Right ventricle myocardium inferior (tissue), 1 donor: ENCODE measurements at regions not wholly inside any gene's neighbourhood (a gene's known extent, or its start where the extent isn't known, plus 50 kb on each side); places are given as distances from the start of the nearest gene placed in this dataset.
"Not testable (repeated sequence)": the region's sequence is repeated elsewhere in the genome, so short reads cannot be mapped to it uniquely, and the experiment has no call there.

Source experiments
- ATAC-seq: fragments of 200-7000 bp; cut with Tn5 transposase; one replicate; pipeline ENCODE4 v1.9.1; 2020; ENCODE audit warnings: mild to moderate bottlenecking, moderate library complexity
- DNase-seq: peaks from one replicate; pipeline ENCODE4 v3.0.0; 2021; ENCODE audit errors: missing footprints
- intact Hi-C: fragments of 100-400 bp; cut with DNase I; formaldehyde crosslinking; loops from one replicate; pipeline ENCODE4 v1.11.0; 2022
- donor health status: DM: no; HTN: yes; CAD: no; lungs with severe emphysema.

- peak; percentile 61 for DNase-seq
- no peak for ATAC-seq
- intact Hi-C loops = no loop called here
These were observed 295.6 kb downstream of the TBC1D4 start for GRCh38 chr13:75186379-75186778.

DNA sequence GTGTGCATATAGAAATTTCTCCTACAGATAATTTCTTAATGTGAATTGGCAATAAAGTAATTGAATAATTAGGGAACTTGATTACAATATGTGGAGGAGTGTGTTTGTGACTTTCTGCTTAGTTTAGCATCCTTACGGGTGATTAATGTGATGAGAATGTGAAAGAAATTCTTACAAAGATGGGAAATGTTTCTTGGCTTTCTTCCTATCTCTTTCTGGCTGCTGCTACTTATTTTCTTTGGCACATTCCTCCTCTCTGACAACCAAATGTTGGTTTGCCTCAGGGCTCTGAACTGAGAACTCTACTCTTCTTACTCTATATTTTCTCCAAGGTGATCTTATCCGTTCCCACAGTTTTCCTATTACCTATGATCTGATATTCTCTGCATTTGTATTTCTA lies 300.1 kb downstream of the TBC1D4 start:
- ATAC-seq (no peak), DNase-seq (no peak)
- intact Hi-C loops = no loop called here

GRCh38 chr13:75180805-75181455 lies 301.0 kb downstream of the TBC1D4 start:
- intact Hi-C loops = no loop called here

GRCh38 chr13:75178436-75178835 lies 303.5 kb downstream of the TBC1D4 start:
- DNase-seq (no peak), ATAC-seq (no peak)
- intact Hi-C loops = no loop called here

More at GRCh38 chr13:75180805-75181455, 301.0 kb downstream of the TBC1D4 start:
- ATAC-seq = no peak
- no peak for DNase-seq

- DNase-seq = no peak
- intact Hi-C loops = no loop called here
- ATAC-seq = no peak
These were observed 306.4 kb downstream of the TBC1D4 start for GRCh38 chr13:75175575-75175974.

- ATAC-seq, intact Hi-C loops, DNase-seq: not testable (repeated sequence)
These were observed 306.9 kb downstream of the TBC1D4 start for GRCh38 chr13:75175097-75175496.

DNA sequence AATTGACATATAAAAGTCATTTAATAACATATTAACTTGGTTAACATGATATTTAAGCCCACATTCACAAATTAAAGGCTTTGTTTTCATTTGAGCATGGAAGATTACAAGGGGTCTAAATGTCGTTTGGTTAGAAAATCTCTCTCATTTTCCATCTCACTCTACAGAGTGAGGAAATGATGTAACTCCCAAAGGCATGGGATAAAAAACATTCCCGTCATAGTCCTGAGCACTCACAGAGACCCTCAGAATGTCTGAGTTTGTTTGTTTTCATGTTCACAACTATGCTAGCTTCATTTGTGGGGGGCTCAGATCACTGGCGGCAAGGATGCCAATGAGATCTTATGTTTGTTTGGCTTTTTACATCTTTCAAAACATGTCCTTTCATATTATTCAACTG lies 307.5 kb downstream of the TBC1D4 start:
- ATAC-seq (no peak), DNase-seq (no peak)
- intact Hi-C loops = no loop called here

- ATAC-seq = no peak
- DNase-seq = no peak
- intact Hi-C loops = no loop called here
These were observed 308.3 kb downstream of the TBC1D4 start for GRCh38 chr13:75173457-75174356.

- DNase-seq (no peak), ATAC-seq (no peak)
- intact Hi-C loops = no loop called here
These were observed 311.7 kb downstream of the TBC1D4 start for GRCh38 chr13:75170311-75170710.

DNA sequence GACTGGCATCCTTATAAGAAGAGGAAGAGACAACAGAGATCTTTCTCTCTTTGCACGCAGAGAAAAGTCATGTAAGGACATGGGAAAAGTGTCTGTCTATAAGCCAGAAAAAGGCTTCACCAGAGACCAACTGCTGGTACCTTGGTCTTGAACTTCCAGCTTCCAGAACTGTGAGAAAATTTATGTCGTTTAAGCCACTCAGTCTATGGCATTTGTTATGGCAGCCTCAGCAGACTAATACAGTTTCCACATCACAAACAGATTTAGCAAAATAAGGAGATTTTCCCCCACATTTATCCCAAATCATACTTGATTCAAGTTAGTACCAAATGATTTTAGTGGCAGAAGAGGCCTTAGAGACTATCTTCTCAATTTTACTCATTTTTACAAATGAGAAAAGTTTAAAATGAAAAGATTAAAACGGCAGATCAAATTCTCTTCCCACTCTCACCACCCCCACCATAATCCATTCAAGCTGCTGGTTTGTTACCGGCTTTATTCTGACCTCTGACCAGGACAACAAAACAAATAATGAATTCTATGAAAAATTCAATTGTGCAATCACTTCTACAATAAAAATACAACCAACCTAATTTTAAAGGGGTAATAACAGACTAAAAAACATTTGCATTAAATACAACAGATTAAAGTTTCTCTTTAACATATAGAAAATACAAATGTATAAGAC lies 316.3 kb downstream of the TBC1D4 start:
- DNase-seq (no peak), ATAC-seq (no peak)
- intact Hi-C loops = no loop called here

- DNase-seq (no peak), ATAC-seq (no peak)
- intact Hi-C loops = no loop called here
These were observed 320.2 kb downstream of the TBC1D4 start for GRCh38 chr13:75161804-75162203.

DNA sequence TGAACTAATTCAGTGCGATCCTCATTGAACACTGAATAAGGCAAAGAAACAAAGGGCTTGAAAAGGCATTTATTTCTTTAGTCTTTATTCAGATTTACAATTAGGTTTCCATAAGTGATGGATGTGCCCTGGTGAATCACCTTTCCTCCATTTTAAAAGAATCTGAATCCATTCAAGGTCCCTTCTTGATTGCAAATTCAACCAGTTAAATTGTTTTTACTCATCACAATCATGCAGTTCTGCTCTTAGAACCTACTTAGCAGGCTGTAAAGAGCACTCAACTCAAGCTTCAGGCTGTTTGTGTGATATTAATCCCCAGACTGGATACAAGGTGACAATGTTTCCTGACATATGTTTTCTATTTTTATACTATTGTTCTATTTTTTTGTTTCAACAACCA lies 321.0 kb downstream of the TBC1D4 start:
- intact Hi-C loops = no loop called here
- ATAC-seq (no peak), DNase-seq (no peak)

GRCh38 chr13:75154331-75154730 lies 327.6 kb downstream of the TBC1D4 start:
- ATAC-seq (no peak), DNase-seq (no peak)
- intact Hi-C loops = no loop called here

DNA sequence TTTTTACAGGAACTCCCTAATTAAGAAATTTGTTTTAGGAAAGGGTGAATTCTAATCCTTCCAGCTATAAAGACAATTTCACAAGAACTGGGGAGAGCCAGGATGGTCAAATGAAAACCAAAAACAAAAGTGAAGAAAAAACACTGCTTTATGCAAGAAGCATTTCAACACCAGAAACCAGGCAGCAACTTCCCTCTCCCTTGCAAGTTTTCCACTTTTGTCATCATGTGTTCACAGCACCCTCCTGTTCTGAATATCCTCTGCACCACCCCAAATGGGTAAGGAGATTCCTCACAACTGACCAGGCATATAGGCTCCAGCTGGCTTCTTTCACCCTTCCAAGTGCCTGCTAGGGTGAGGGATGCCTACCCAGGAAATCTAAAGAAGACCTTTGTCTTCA lies 328.1 kb downstream of the TBC1D4 start:
- ATAC-seq = peak; percentile 44
- intact Hi-C loops = no loop called here

GRCh38 chr13:75153386-75153785 lies 328.6 kb downstream of the TBC1D4 start:
- ATAC-seq (peak; percentile 46), DNase-seq (no peak)
- intact Hi-C loops = no loop called here

More for the DNA sequence above, 328.1 kb downstream of the TBC1D4 start:
- no peak for DNase-seq

DNA sequence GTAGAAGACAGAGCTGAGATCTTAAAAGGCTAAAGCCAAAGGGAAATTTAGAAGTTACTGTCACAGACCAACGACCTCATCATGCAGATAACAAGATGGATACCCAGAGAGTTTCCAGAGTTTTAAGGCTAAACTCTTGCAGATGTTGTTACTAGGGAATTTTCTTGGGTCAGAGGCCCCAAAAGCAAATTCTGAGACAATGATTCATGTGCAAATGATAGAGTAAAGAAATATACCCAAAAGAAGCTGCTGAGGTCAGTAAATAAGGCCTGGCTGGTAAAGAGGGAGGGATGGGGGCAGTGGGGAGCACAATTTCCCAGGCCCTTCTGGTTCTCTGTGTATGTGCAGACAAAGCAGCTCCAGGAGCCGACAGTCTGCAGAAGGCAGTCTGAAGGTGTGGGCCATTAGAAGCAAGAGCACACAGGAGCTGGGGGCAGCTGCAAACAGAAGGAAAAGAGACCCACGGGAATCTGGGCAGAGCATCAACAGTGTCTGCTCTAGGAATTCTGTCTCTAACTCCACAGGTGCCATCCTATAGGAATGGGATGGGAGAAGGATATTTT lies 330.8 kb downstream of the TBC1D4 start:
- intact Hi-C loops = no loop called here
- no peak for ATAC-seq

GRCh38 chr13:75149776-75150175 lies 332.2 kb downstream of the TBC1D4 start:
- intact Hi-C loops = no loop called here
- no peak for DNase-seq
- ATAC-seq = no peak

More for the DNA sequence above, 330.8 kb downstream of the TBC1D4 start:
- DNase-seq = no peak

DNA sequence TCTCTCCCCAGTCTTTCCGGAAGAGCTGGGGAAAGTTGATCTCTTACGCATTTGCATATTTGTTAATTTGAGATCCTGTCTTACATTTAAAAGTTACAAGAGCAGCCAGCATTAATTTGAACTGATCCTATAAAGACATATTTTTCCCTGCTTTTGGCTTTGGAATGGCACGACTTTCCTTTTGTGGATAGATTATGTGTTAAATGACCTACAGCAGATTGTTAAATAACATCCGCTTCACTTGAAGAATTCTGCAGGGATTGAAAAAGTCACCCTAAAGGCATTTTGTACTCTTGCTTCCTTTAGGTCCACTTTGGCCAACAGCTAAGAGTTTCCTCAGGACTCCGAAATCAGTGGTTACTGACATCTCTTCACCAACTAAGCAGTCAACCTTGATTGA lies 334.0 kb downstream of the TBC1D4 start:
- ATAC-seq = no peak
- intact Hi-C loops = no loop called here
- no peak for DNase-seq

DNA sequence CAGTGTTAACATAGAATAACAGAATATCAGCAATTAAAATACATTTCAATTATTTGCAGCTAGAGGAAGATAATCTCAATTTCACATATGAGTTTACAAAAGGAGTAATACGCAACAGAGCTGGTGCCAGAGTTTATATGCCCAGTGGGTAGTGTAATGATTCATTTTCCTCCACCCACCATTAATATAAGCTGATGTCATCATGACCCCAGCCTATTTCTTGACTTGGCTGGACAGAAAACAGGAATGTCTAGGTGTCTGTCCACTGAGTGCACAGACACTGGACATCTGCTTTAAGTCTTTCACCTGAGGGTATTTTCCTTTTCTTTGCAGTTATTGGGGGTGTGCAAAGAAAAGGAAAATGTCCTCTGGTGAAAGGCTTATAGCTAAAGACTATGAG lies 335.5 kb downstream of the TBC1D4 start:
- ATAC-seq = no peak
- intact Hi-C loops = no loop called here
- DNase-seq = no peak
